EH (cell line): ENCODE measurements at regions not wholly inside any gene's neighbourhood (a gene's known extent, or its start where the extent isn't known, plus 50 kb on each side); places are given as distances from the start of the nearest gene placed in this dataset.
"Not testable (repeated sequence)": the region's sequence is repeated elsewhere in the genome, so short reads cannot be mapped to it uniquely, and the experiment has no call there.

Experiments
- DNase-seq: peaks from one replicate; pipeline ENCODE4 v3.0.0-alpha.2; 2015; ENCODE audit warnings: low read depth

GRCh38 chr10:29794776-29795611, 160.2 kb upstream of the SVIL start:
- peak; percentile 80 for DNase-seq

- DNase-seq, result no peak
These were observed 157.0 kb upstream of the SVIL start for GRCh38 chr10:29791773-29792172.

- DNase-seq, result no peak
These were observed 155.4 kb upstream of the SVIL start for GRCh38 chr10:29790207-29790606.

- no peak for DNase-seq
These were observed 153.3 kb upstream of the SVIL start for GRCh38 chr10:29788113-29788512.

- no peak for DNase-seq
These were observed 150.9 kb upstream of the SVIL start for GRCh38 chr10:29785701-29786100.

- peak; percentile 100 for DNase-seq
These were observed 149.5 kb upstream of the SVIL start for GRCh38 chr10:29784175-29784773.

- DNase-seq, result peak; percentile 13
These were observed 148.6 kb upstream of the SVIL start for GRCh38 chr10:29783201-29783947.

- DNase-seq, result no peak
These were observed 145.9 kb upstream of the SVIL start for GRCh38 chr10:29780639-29781038.

GRCh38 chr10:29780096-29780495, 145.3 kb upstream of the SVIL start:
- no peak for DNase-seq

- no peak for DNase-seq
These were observed 141.5 kb upstream of the SVIL start for GRCh38 chr10:29776246-29776645.

GRCh38 chr10:29774475-29774874, 139.7 kb upstream of the SVIL start:
- DNase-seq, result no peak

GRCh38 chr10:29773675-29774091, 138.9 kb upstream of the SVIL start:
- no peak for DNase-seq

- no peak for DNase-seq
These were observed 137.6 kb upstream of the SVIL start for GRCh38 chr10:29772403-29772802.

- DNase-seq, result no peak
These were observed 136.6 kb upstream of the SVIL start for GRCh38 chr10:29771376-29771775.

- not testable (repeated sequence) for DNase-seq
These were observed 134.5 kb upstream of the SVIL start for GRCh38 chr10:29769277-29769676.

- DNase-seq, result no peak
These were observed 133.2 kb upstream of the SVIL start for GRCh38 chr10:29767968-29768367.

GRCh38 chr10:29766753-29767152, 132.0 kb upstream of the SVIL start:
- no peak for DNase-seq

- DNase-seq, result no peak
These were observed 130.6 kb upstream of the SVIL start for GRCh38 chr10:29765330-29765729.

GRCh38 chr10:29763396-29763795, 128.6 kb upstream of the SVIL start:
- no peak for DNase-seq

- no peak for DNase-seq
These were observed 127.1 kb upstream of the SVIL start for GRCh38 chr10:29761916-29762315.

- no peak for DNase-seq
These were observed 125.5 kb upstream of the SVIL start for GRCh38 chr10:29760138-29760900.
